B cell (primary cell): ENCODE measurements at regions not wholly inside any gene's neighbourhood (a gene's known extent, or its start where the extent isn't known, plus 50 kb on each side); places are given as distances from the start of the nearest gene placed in this dataset.

ENCODE experiments used
- ATAC-seq: fragments of 200-7000 bp; cut with Tn5 transposase; one replicate; pipeline ENCODE4 v1.10.0; 2021; ENCODE audit warnings: low read depth, mild to moderate bottlenecking, moderate number of reproducible peaks, moderate library complexity
- CTCF ChIA-PET: fragments of 350-600 bp; sonication (Branson Sonifier 250); formaldehyde crosslinking; loops from one replicate; lab custom pipeline; 2021; ENCODE audit warnings: antibody characterized with exemption, inconsistent platforms; lab: Charles Lee
- POLR2A ChIA-PET: fragments of 350-600 bp; sonication (Branson Sonifier 250); formaldehyde crosslinking; loops from one replicate; lab custom pipeline; 2021; ENCODE audit warnings: antibody characterized with exemption; lab: Charles Lee
- DNase-seq: peaks from one replicate; pipeline ENCODE4 v3.0.0; 2013
- H2AFZ ChIP-seq: 2 replicates; pipeline ENCODE4 v1.6.1; 2012; ENCODE audit warnings: mild to moderate bottlenecking, low read depth, low read length; ENCODE audit not compliant: insufficient read depth, poor library complexity, severe bottlenecking
- H3K27ac ChIP-seq, 2 donors: 1 replicate in 1 of 2; 2 replicates in 1 of 2; pipeline ENCODE4 v1.5.1; 2012 to 2013; ENCODE audit warnings: low read length in 2 of 2, mild to moderate bottlenecking in 2 of 2, moderate library complexity in 1 of 2
- H3K27me3 ChIP-seq, 4 experiments: fragments of 200-600 bp in 1 of 4; sonication (generic) in 1 of 4; replicated peaks in 1 of 4; 1 replicate in 2 of 4; 2 replicates in 2 of 4; pipeline versions ENCODE4 v1.6.1 to v1.7.0; 2013 to 2016; ENCODE audit warnings: low read length in 3 of 4, mild to moderate bottlenecking in 2 of 4, mixed read lengths in 1 of 4, moderate library complexity in 1 of 4; ENCODE audit not compliant: insufficient read depth in 4 of 4, control insufficient read depth in 3 of 4; ENCODE audit errors: control extremely low read depth in 1 of 4
- H3K36me3 ChIP-seq, 2 experiments: replicated peaks in 1 of 2; 1 replicate in 1 of 2; 2 replicates in 1 of 2; pipeline versions ENCODE4 v1.6.1 to v1.7.1; 2013; ENCODE audit warnings: low read length in 1 of 2; ENCODE audit not compliant: insufficient read depth in 2 of 2, control insufficient read depth in 1 of 2; ENCODE audit errors: control extremely low read depth in 1 of 2, extremely low read depth in 1 of 2
- H3K4me1 ChIP-seq, 2 donors: fragments of 200-600 bp in 1 of 2; sonication (generic) in 1 of 2; 1 replicate in 1 of 2; 2 replicates in 1 of 2; pipeline versions ENCODE4 v1.5.1 to v1.6.1; 2013 to 2017; ENCODE audit warnings: low read length in 2 of 2; ENCODE audit not compliant: control insufficient read depth in 2 of 2, insufficient read depth in 2 of 2
- H3K4me2 ChIP-seq: replicated peaks from 2 replicates; pipeline ENCODE3; 2012; ENCODE audit warnings: mild to moderate bottlenecking, low read depth, low read length; ENCODE audit not compliant: poor library complexity, severe bottlenecking
- H3K4me3 ChIP-seq, 5 experiments: fragments of 200-600 bp in 1 of 5; sonication (generic) in 1 of 5; 1 replicate in 3 of 5; 2 replicates in 2 of 5; pipeline versions ENCODE4 v1.5.1 to v1.7.0; 2011 to 2016; ENCODE audit warnings: low read length in 4 of 5, mild to moderate bottlenecking in 4 of 5, low read depth in 2 of 5, control low read depth in 1 of 5, moderate library complexity in 1 of 5; ENCODE audit not compliant: insufficient read depth in 1 of 5; ENCODE audit errors: control extremely low read depth in 1 of 5, extremely low read depth in 1 of 5
- H3K79me2 ChIP-seq: fragments of 200-600 bp; sonication (generic); one replicate; pipeline ENCODE4 v1.6.0; 2016; ENCODE audit warnings: low read length; ENCODE audit not compliant: control insufficient read depth, insufficient read depth
- H3K9ac ChIP-seq: fragments of 200-600 bp; sonication (generic); 2 replicates; pipeline ENCODE4 v1.6.1; 2017; ENCODE audit warnings: mild to moderate bottlenecking, low read length, moderate library complexity
- H3K9me3 ChIP-seq, 3 donors: one replicate each; pipeline versions ENCODE4 v1.6.1 to v1.7.1; 2013; ENCODE audit warnings: low read length in 2 of 3; ENCODE audit not compliant: control insufficient read depth in 2 of 3, insufficient read depth in 1 of 3; ENCODE audit errors: control extremely low read depth in 1 of 3
- H4K20me1 ChIP-seq: 2 replicates; pipeline ENCODE4 v1.6.0; 2012; ENCODE audit warnings: mild to moderate bottlenecking, low read length; ENCODE audit not compliant: insufficient read depth, control insufficient read depth, poor library complexity, severe bottlenecking
- H3K27ac Mint-ChIP-seq: one replicate; pipeline ENCODE4 v1.8.0; 2021; ENCODE audit warnings: mixed read lengths
- H3K27me3 Mint-ChIP-seq: one replicate; pipeline ENCODE4 v1.8.0; 2021; ENCODE audit warnings: mixed read lengths
- H3K4me1 Mint-ChIP-seq: one replicate; pipeline ENCODE4 v1.8.0; 2021; ENCODE audit warnings: mixed read lengths
- H3K4me3 Mint-ChIP-seq: one replicate; pipeline ENCODE4 v1.8.0; 2021; ENCODE audit warnings: mixed read lengths
- H3K9me3 Mint-ChIP-seq: one replicate; pipeline ENCODE4 v1.8.0; 2022; ENCODE audit warnings: mixed read lengths; ENCODE audit not compliant: insufficient read depth
- CTCF ChIP-seq: fragments of 200-600 bp; IDR thresholded peaks from one replicate; pipeline ENCODE4 v1.8.0; 2022; ENCODE audit warnings: antibody characterized with exemption, mild to moderate bottlenecking
- EZH2 ChIP-seq: IDR thresholded peaks from 2 replicates; pipeline ENCODE4 v1.6.1; 2012; ENCODE audit warnings: borderline replicate concordance, low read depth, mild to moderate bottlenecking, moderate library complexity, low read length; ENCODE audit not compliant: insufficient read depth, poor library complexity, severe bottlenecking
- WGBS: methylation state at CpG from one replicate; pipeline ENCODE4 v1.1.5; 2013; ENCODE audit warnings: missing lambda C conversion rate; ENCODE audit not compliant: insufficient coverage; 5-methylcytosine and 5-hydroxymethylcytosine counted together
- intact Hi-C: fragments of 100-400 bp; cut with micrococcal nuclease; formaldehyde crosslinking; loops from one replicate; pipeline ENCODE4 v1.10.0; 2022

GRCh38 chr12:64991121-64991611 lies 129.9 kb downstream of the WIF1 start:
- Histone ChIP-seq H3K9ac (no peak overlapping the region), H3K79me2 (no peaks in the 10 kb centered on the region), H2AFZ (no peak overlapping the region), H3K4me2 (no peak overlapping the region), H3K36me3 (no peaks in the 10 kb centered on the region), H4K20me1 (no peaks in the 10 kb centered on the region), H3K9me3 (no peaks in the 10 kb centered on the region), H3K4me1 (no peaks in the 10 kb centered on the region), H3K27ac (no peak overlapping the region), H3K27me3 (peaks cover 0 to 10% (median 4%) of the 10 kb centered on the region in 4 experiments), H3K4me3 (no peak overlapping the region)
- intact Hi-C loops, result no loop called here
- TF ChIP-seq CTCF (no peak), EZH2 (no peak)
- no peaks in the 10 kb centered on the region for H3K4me1 Mint-ChIP-seq
- DNase-seq, result no peak
- ChIA-PET CTCF (no interaction called here), POLR2A (no interaction called here)
- no peak overlapping the region for H3K4me3 Mint-ChIP-seq
- H3K9me3 Mint-ChIP-seq, result no peaks in the 10 kb centered on the region
- no peak overlapping the region for H3K27ac Mint-ChIP-seq
- 71% methylated on average over 2 of the region's 2 CpGs for WGBS
- no peak for ATAC-seq
- peaks cover 31% of the 10 kb centered on the region for H3K27me3 Mint-ChIP-seq

GRCh38 chr12:64992116-64992515 lies 129.0 kb downstream of the WIF1 start:
- Histone ChIP-seq H3K27me3 (peaks cover 0 to 10% (median 4%) of the 10 kb centered on the region in 4 experiments), H3K4me1 (no peaks in the 10 kb centered on the region), H3K36me3 (no peaks in the 10 kb centered on the region), H3K27ac (no peak overlapping the region), H3K79me2 (no peaks in the 10 kb centered on the region), H3K4me3 (no peak overlapping the region), H3K9me3 (no peaks in the 10 kb centered on the region), H4K20me1 (no peaks in the 10 kb centered on the region), H2AFZ (no peak overlapping the region), H3K9ac (no peak overlapping the region), H3K4me2 (no peak overlapping the region)
- ChIA-PET CTCF (no interaction called here), POLR2A (no interaction called here)
- peaks cover 27% of the 10 kb centered on the region for H3K27me3 Mint-ChIP-seq
- no peak overlapping the region for H3K27ac Mint-ChIP-seq
- H3K4me3 Mint-ChIP-seq, result no peak overlapping the region
- H3K9me3 Mint-ChIP-seq, result no peaks in the 10 kb centered on the region
- intact Hi-C loops, result no loop called here
- TF ChIP-seq CTCF (no peak), EZH2 (no peak)
- WGBS, result 85% methylated on average over 3 of the region's 5 CpGs
- no peak for ATAC-seq
- DNase-seq, result no peak
- H3K4me1 Mint-ChIP-seq, result no peaks in the 10 kb centered on the region
